ENCODE measurements at regions not wholly inside any gene's neighbourhood (a gene's known extent, or its start where the extent isn't known, plus 50 kb on each side); places are given as distances from the start of the nearest gene placed in this dataset.
"Not testable (repeated sequence)": the region's sequence is repeated elsewhere in the genome, so short reads cannot be mapped to it uniquely, and the experiment has no call there.

- no peaks in the 10 kb centered on the region for H3K9me3 ChIP-seq
- no peaks in the 10 kb centered on the region for H3K36me3 ChIP-seq
- WGBS, 2 donors, result 94 to 95% methylated on average over 16 of the region's 16 CpGs
- intact Hi-C loops (cut with DNase I), result no loop called here
- H3K27me3 ChIP-seq, result no peaks in the 10 kb centered on the region
- no peak for TF ChIP-seq POLR2A (IDR thresholded peaks at IDR 0.05)
- TF ChIP-seq CTCF (IDR thresholded peaks at IDR 0.05), result no peak
- no peak for DNase-seq
- H3K4me3 ChIP-seq (replicated peaks in 1 of 3), result no peak overlapping the region
- no peak overlapping the region for H3K27ac ChIP-seq
- no peaks in the 10 kb centered on the region for H3K4me1 ChIP-seq
Observed at GRCh38 chr7:84876061-84876821, 310.6 kb downstream of the SEMA3D start.

- H3K9me3 ChIP-seq, result no peaks in the 10 kb centered on the region
- H3K27ac ChIP-seq, result no peak overlapping the region
- no peak for DNase-seq
- no peaks in the 10 kb centered on the region for H3K4me1 ChIP-seq
- H3K27me3 ChIP-seq, result no peaks in the 10 kb centered on the region
- no peak overlapping the region for H3K4me3 ChIP-seq (replicated peaks in 1 of 3)
- intact Hi-C loops (cut with DNase I), result no loop called here
- WGBS, 2 donors, result 85 to 93% methylated on average over 1 of the region's 1 CpG
- no peak for TF ChIP-seq POLR2A (IDR thresholded peaks at IDR 0.05)
- H3K36me3 ChIP-seq, result no peaks in the 10 kb centered on the region
Observed at GRCh38 chr7:84865560-84865959, 321.3 kb downstream of the SEMA3D start.

GRCh38 chr7:84857336-84857735, 329.5 kb downstream of the SEMA3D start:
- H3K4me3 ChIP-seq (replicated peaks in 1 of 3), result no peak overlapping the region
- TF ChIP-seq CTCF (IDR thresholded peaks at IDR 0.05) (no peak), POLR2A (IDR thresholded peaks at IDR 0.05) (no peak)
- no peak for DNase-seq
- no peaks in the 10 kb centered on the region for H3K9me3 ChIP-seq
- H3K27me3 ChIP-seq, result no peaks in the 10 kb centered on the region
- H3K27ac ChIP-seq, result no peak overlapping the region
- no peaks in the 10 kb centered on the region for H3K36me3 ChIP-seq
- 87 to 88% methylated on average over 3 of the region's 3 CpGs for WGBS, 2 donors
- no peaks in the 10 kb centered on the region for H3K4me1 ChIP-seq
- intact Hi-C loops (cut with DNase I), result no loop called here

- TF ChIP-seq POLR2A (IDR thresholded peaks at IDR 0.05) (no peak), CTCF (IDR thresholded peaks at IDR 0.05) (no peak)
- no peak for DNase-seq
- intact Hi-C loops (cut with DNase I), result no loop called here
- Histone ChIP-seq H3K27me3 (no peaks in the 10 kb centered on the region), H3K9me3 (no peaks in the 10 kb centered on the region), H3K4me3 (replicated peaks in 1 of 3) (no peak overlapping the region), H3K4me1 (no peaks in the 10 kb centered on the region), H3K27ac (no peak overlapping the region), H3K36me3 (no peaks in the 10 kb centered on the region)
Observed at GRCh38 chr7:84855758-84856157, 331.1 kb downstream of the SEMA3D start.

GRCh38 chr7:84848974-84849372, 337.9 kb downstream of the SEMA3D start:
- H3K4me1 ChIP-seq; intact Hi-C loops (cut with DNase I); DNase-seq; H3K36me3 ChIP-seq; H3K27ac ChIP-seq; H3K9me3 ChIP-seq; H3K27me3 ChIP-seq; H3K4me3 ChIP-seq (replicated peaks in 1 of 3): not testable (repeated sequence)

DNA sequence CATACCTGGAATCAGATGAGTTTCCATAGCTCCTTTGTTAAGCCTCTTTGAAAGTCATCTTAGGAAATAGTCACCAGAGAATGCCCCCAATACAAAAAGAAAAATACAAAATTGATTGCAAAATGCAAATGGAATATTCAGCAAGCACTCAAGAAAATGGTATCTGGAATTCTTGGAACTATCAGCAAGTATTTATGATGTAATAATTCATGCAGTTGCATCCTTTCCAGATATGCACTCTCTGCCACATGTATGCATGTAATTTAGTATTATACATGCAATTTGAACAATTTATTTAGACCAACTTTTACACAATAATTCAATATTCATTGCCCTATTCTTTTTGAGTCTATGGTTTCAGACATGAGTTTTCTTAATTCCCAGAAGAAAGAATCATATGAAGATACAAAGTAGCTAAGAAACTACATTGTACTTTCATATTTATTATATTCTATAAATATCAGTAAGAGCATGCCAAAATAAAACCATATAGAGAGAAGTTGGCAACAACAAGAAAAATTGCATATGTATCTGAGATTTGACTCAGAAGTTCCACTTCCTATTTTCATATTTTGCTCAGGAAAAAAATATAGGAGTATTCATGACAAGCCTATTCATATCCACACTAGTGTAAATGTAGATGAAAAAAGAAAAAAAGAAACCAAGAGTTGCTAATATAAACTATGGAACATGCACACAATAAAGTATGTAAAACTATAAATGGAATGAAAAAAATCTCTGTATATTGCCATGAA, 338.5 kb downstream of the SEMA3D start:
- no peaks in the 10 kb centered on the region for H3K27me3 ChIP-seq
- no peaks in the 10 kb centered on the region for H3K9me3 ChIP-seq
- H3K4me3 ChIP-seq (replicated peaks in 1 of 3), result no peak overlapping the region
- H3K36me3 ChIP-seq, result no peaks in the 10 kb centered on the region
- DNase-seq, result no peak
- no peak for TF ChIP-seq POLR2A (IDR thresholded peaks at IDR 0.05)
- no peak for TF ChIP-seq CTCF (IDR thresholded peaks at IDR 0.05)
- no peaks in the 10 kb centered on the region for H3K4me1 ChIP-seq
- no peak overlapping the region for H3K27ac ChIP-seq
- intact Hi-C loops (cut with DNase I), result no loop called here

Measured in thyroid gland (tissue), 4 donors.